Hematopoietic multipotent progenitor cell treated with erythropoietin and hydrocortisone succinate and interleukin-3 and kit ligand, for 17 days (in vitro differentiated cells): ENCODE measurements at regions not wholly inside any gene's neighbourhood (a gene's known extent, or its start where the extent isn't known, plus 50 kb on each side); places are given as distances from the start of the nearest gene placed in this dataset.

Source experiments
- DNase-seq: peaks from one replicate; pipeline ENCODE4 v3.0.0-alpha.2; 2015; ENCODE audit warnings: low spot score

DNA sequence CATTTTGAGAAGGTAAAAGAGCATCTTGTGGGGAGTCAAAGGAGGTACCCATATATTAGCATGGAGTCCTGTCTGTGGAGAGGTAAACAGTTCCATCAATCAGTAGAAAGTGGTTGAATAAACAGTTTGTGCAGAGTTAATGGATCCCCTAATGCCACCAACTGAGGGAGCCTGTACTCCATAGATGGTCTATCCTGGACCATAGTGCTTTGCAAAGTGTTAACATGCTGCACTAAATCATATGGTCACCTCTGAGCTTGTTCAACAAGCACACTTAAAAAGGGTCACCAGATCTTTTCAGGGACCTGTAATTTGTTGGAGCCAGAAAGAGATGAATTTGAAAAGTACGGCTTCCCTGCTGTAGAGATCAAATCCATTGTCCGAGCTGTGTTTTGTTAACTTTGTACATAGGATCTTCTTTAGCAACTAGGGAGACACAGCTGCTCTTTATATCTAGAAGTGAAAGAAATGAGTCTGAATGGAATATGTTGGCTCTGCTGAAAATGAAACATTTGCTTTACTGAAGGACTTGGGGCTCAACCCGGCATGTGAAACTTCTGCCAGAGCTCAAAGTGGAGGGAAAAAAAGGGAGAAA lies 366.4 kb downstream of the ETNK1 start:
- DNase-seq = no peak

DNA sequence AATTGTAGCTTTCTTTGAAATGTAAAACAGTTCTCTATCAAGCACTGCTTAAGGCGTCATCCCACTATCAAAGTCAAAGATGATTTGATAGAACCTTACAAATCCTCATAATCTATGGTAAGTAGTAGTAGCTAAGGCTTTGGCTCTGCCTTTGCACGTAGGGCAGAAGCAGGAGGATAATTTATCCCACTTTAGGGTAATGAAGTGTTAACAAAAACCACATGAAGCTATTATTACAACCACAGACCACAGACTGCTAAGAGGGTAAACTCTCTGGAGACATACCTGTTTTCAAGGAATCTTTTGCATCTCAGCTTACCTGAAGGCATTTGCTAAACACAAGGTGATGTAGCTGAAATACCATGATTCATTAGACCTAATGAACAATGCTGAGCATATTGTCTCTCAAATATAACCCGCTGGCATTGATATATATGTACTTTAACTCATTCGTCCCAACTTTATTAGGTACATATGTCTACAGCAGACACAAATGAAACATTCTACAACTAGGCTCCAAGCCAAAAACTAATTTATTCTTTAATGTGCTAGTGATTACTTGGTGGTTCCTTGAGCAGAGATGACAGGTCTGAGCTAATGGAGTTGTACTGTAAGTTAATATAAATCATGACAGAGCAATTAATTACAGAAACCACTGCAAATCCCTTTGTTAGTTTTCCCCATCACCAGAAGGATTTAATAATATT lies 368.8 kb downstream of the ETNK1 start:
- no peak for DNase-seq

DNA sequence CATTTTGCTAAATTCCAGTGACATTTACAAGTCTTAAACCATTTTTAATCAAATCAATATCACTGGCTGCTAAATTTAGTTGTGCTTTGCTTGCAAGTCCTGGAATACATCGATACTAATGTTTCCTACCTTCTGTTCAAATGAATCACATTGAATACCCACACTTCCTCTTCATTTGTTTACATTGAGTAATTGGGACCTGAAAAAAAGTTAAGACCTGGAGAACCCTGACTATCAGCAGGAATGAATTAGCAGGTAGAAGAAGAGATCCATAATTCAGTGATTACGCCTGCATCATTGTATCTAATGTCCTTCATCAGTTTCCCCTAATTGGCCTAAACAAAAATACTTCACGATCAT lies 369.3 kb downstream of the ETNK1 start:
- no peak for DNase-seq

DNA sequence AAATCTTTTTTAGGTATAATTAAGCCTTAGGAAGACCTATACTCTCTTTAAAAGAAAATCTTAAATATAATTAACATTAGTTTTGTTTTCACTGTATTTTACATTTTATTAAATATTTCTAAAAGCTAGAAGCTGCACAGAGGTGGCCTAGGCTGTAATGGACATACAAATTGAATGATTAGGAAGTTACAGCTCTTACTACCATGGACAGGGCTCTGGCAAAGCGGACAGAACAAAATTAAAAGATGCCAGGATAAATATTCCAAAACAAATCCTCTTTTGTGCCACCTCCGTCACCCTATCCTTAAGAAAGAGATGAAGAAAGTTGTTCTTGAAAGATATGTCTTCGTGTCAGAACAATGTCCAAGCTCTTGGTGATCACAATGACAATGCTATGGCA lies 376.5 kb downstream of the ETNK1 start:
- no peak for DNase-seq

DNA sequence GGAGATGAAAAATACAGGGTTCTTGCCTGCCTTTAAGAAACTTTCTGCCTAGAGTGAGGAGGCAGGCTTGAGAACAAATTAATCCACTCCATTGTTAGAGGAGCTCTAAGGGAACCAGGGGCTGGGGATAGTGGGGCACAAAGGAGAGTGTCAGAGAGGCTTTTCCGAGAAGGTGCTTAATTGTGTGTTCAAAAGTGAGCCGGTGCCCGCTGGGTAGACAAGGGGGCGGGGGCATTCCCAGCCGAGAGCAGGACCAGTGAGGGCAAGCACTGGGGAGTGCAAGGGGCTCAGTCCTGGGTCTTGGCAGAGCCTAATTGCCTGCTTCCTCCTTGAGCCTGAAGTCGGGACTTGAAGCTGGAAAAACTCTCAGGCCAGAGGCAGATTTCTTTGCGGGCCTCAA lies 377.4 kb downstream of the ETNK1 start:
- DNase-seq = no peak

- DNase-seq = no peak
These were observed 379.6 kb downstream of the ETNK1 start for GRCh38 chr12:23004473-23005020.

DNA sequence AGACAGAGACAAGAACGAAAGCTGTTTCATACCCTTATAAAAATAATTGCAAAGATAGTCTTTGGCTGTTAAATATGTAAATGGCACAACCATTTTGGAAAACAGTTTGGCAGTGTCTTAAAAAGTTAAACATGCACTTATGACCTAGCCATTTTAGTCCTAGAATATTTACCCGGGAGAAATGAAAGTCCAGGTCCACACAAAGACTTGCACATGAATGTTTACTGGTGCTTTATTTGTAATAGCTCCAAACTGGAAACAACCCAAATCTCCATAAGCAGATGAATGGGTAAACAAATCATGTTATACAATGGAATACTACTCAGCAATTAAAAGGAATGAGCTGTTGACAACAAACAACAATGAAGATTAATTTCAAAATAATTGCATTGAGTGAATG lies 380.4 kb downstream of the ETNK1 start:
- DNase-seq = no peak

GRCh38 chr12:23006413-23006812 lies 381.4 kb downstream of the ETNK1 start:
- no peak for DNase-seq

DNA sequence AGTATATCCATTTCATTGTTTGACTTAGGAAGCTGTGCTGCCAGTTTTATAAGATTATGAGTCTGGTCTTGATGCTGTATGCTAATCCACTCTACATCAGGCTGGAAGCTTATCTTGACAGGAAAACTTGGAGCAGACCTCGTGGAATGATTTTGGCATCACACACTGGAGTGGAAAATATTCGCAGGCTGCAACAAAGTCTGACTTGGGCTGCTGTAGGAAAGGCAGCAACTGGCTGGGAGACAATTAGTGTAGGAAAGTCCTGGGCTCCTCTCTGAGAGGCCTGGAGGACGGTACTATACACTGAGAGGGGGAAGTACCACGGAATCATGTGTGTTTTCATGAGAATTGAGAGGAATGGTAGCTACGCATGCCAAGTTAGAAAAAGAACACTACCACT lies 383.7 kb downstream of the ETNK1 start:
- DNase-seq = no peak

DNA sequence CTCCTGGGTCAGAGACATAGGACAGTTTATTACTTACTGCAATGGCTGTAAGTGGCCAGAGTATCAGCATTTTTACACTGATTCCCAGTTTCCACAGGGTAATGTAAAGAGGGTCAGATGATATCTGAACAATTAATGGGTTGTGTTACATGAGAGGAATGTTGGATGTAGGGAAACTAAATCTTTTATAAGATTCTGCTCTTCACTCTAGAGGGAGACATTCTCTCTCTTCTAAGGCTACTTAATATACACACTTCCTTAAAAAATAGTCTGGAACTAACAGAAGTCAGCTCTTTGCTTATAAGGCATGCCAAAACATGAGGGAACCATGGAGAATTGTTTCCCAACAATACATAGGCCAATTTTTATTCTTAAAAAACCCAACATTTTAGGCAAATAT lies 389.8 kb downstream of the ETNK1 start:
- DNase-seq = no peak

GRCh38 chr12:23025372-23026016 lies 400.5 kb downstream of the ETNK1 start:
- DNase-seq = no peak

DNA sequence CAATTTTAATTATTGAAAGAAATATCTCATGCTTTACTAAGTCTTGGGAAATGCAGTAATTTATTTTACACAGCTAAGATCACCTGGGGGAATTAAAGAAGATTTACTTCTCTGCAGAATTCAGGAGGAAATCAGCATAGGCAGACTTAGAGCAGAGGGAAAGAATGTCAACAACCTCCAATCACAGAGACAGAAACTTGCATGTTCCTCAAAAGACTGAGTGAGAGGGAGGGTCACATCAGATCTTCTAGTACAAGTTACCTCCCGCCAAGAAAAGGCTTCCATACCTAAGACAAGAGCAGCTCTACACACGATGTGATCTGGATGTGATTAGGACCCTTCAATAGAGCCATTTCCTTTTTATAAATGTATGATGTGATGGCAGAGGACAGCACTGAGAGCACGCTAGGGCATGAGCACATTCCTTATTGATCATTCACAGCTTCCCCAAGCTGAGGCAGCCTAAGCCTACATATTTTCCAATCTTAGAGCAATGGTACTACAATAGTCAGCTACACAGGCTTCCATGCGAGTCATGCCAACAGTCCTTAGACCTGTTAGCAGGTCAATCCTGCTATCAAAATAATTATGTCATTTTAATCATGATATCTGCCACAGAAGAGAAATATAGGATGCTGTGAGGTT lies 403.3 kb downstream of the ETNK1 start:
- DNase-seq = no peak

- no peak for DNase-seq
These were observed 404.2 kb downstream of the ETNK1 start for GRCh38 chr12:23029185-23029584.

DNA sequence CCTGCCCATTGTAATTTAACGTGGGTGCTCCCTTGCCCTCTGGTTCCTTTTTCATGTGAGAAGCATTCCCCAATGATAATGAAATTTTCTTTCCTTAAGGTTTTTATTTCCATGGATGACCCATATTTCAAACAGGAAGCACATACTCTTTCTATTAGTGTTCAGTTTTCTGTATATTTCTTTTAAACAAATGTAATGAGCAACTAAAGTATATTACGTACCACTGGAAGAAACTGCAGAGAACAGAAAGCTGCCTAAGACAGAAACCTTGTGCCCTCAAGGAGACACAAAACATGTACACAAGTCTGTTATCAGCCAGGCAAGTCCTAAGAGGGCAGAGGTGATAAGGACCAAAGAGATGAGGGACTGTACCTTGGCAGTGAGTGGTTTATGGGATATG lies 414.9 kb downstream of the ETNK1 start:
- no peak for DNase-seq

GRCh38 chr12:23041774-23042173 lies 416.8 kb downstream of the ETNK1 start:
- DNase-seq = no peak

- DNase-seq = no peak
These were observed 418.7 kb downstream of the ETNK1 start for GRCh38 chr12:23043646-23044045.

GRCh38 chr12:23049180-23049579 lies 424.2 kb downstream of the ETNK1 start:
- DNase-seq = no peak

- no peak for DNase-seq
These were observed 430.0 kb downstream of the ETNK1 start for GRCh38 chr12:23055004-23055403.

DNA sequence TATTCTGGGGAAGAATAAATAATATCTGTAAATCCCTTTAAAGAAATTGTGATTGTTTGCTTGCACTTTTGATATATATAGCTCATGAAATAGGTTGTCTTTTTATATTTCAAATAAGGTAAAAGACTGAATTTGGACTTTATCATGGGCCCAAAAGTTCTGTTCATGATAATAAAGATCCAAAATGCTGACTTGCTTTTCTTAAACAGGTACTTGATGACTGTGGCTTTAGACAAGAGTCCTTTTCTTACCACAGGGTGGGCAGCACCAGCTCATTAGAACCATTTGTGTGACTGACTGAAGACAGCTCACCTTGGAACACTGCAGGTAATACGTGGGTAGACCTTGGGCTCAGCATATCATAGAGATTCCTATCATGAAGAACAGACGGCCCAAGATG lies 432.6 kb downstream of the ETNK1 start:
- no peak for DNase-seq

- no peak for DNase-seq
These were observed 435.2 kb downstream of the ETNK1 start for GRCh38 chr12:23060161-23060560.

DNA sequence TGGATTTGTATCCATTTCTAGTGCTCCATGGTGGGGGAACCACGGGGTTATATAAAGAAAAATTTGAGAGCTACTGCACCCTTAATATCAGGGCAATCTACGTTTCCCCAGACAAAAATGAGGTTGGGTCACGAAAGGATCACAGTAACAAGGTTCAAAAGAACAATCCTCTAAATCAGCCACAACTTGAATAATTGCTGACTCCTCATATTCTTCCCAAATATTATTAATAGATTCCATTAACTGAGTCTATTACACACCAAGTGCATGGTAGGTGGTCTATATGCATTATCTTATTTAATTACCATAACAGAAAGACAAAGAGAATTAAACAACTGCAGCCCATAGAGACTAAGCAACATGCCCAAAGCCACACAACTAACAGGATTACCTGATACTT lies 438.2 kb downstream of the ETNK1 start:
- no peak for DNase-seq

GRCh38 chr12:23066095-23066494 lies 441.1 kb downstream of the ETNK1 start:
- DNase-seq = no peak

DNA sequence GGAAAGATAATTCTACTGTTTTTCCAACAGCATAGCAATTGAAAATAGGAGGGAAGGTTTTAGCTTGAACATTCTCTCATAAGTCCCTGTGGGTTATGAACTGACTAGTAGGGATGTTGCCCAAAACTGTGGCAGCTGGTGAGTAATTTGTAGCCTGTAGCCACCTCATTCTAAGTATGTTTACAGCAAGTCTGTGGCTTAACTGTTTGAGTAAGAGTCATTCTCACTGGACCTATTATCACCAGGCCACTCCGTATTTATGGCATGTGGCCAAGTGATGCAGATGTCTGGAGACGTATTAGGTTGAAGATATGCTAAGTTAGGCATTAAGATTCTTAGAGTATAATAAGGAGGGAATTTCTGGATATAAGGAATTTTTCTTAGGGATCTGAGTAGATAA lies 458.3 kb downstream of the ETNK1 start:
- DNase-seq = no peak
